Osteoblast (primary cell): ENCODE measurements at regions not wholly inside any gene's neighbourhood (a gene's known extent, or its start where the extent isn't known, plus 50 kb on each side); places are given as distances from the start of the nearest gene placed in this dataset.

Experiments
- DNase-seq: peaks from one replicate; pipeline ENCODE4 v3.0.0; 2011; ENCODE audit warnings: low spot score, mixed read lengths; ENCODE audit not compliant: insufficient read length; ENCODE audit errors: missing footprints
- H2AFZ ChIP-seq: 2 replicates; pipeline ENCODE4 v1.6.0; 2011; ENCODE audit warnings: mild to moderate bottlenecking, low read length
- H3K27ac ChIP-seq: 2 replicates; pipeline ENCODE4 v1.5.1; 2011; ENCODE audit warnings: mild to moderate bottlenecking, low read depth, low read length, moderate library complexity
- H3K27me3 ChIP-seq: 2 replicates; pipeline ENCODE4 v1.6.0; 2012; ENCODE audit warnings: mild to moderate bottlenecking, control low read depth, inconsistent platforms, low read length, moderate library complexity; ENCODE audit not compliant: insufficient read depth
- H3K36me3 ChIP-seq: 2 replicates; pipeline ENCODE4 v1.5.1; 2011; ENCODE audit warnings: mild to moderate bottlenecking, low read length, control low read depth, moderate library complexity; ENCODE audit not compliant: insufficient read depth
- H3K4me1 ChIP-seq: 2 replicates; pipeline ENCODE4 v1.5.1; 2011; ENCODE audit warnings: mild to moderate bottlenecking, low read length, control low read depth, moderate library complexity; ENCODE audit not compliant: insufficient read depth
- H3K4me2 ChIP-seq: 2 replicates; pipeline ENCODE4 v1.6.0; 2011; ENCODE audit warnings: mild to moderate bottlenecking, low read length; ENCODE audit not compliant: insufficient read depth
- H3K4me3 ChIP-seq: fragments of 200-600 bp; sonication (generic); 3 replicates; pipeline ENCODE4 v1.5.1; 2012; ENCODE audit warnings: mild to moderate bottlenecking, low read length, inconsistent platforms; ENCODE audit not compliant: insufficient read depth
- H3K79me2 ChIP-seq: 2 replicates; pipeline ENCODE4 v1.6.0; 2012; ENCODE audit warnings: mild to moderate bottlenecking, low read length, control low read depth, inconsistent platforms; ENCODE audit not compliant: insufficient read depth
- H3K9me3 ChIP-seq: 2 replicates; pipeline ENCODE4 v1.5.1; 2011; ENCODE audit warnings: low read depth, low read length, control low read depth
- H4K20me1 ChIP-seq: 2 replicates; pipeline ENCODE4 v1.6.0; 2012; ENCODE audit warnings: mild to moderate bottlenecking, low read length, control low read depth; ENCODE audit not compliant: insufficient read depth
- TF ChIP-seq, protein P1 (sequence below): IDR thresholded peaks from 2 replicates; pipeline ENCODE4 v1.5.1; 2011; ENCODE audit warnings: mild to moderate bottlenecking, low read depth, low read length, moderate library complexity; ENCODE audit errors: extremely low read depth

DNA sequence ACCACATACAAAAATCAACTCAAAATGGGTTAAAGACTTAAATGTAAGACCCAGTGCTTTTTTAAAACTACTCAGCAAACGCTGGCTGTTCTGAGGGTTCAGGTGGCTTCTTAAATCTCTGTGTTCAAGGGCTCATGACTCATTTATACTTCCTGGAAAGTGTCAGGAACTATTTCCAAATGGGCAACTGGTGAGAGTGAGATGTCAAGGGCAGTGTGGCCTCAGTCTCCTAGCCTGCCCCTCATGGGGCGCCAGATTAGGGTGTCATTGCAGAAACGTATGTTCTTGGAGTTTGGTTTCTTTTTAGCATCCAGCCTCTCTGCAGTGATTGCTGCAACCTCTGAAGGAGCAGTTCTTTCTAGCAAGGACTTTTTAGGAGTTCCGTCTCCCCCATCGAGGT is 485.4 kb downstream of the TNS1 start:
- TF ChIP-seq, protein P1, sequence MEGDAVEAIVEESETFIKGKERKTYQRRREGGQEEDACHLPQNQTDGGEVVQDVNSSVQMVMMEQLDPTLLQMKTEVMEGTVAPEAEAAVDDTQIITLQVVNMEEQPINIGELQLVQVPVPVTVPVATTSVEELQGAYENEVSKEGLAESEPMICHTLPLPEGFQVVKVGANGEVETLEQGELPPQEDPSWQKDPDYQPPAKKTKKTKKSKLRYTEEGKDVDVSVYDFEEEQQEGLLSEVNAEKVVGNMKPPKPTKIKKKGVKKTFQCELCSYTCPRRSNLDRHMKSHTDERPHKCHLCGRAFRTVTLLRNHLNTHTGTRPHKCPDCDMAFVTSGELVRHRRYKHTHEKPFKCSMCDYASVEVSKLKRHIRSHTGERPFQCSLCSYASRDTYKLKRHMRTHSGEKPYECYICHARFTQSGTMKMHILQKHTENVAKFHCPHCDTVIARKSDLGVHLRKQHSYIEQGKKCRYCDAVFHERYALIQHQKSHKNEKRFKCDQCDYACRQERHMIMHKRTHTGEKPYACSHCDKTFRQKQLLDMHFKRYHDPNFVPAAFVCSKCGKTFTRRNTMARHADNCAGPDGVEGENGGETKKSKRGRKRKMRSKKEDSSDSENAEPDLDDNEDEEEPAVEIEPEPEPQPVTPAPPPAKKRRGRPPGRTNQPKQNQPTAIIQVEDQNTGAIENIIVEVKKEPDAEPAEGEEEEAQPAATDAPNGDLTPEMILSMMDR = no peak
- Histone ChIP-seq H3K9me3 (no peaks in the 10 kb centered on the region), H3K4me1 (peaks cover 6% of the 10 kb centered on the region), H3K27ac (no peak overlapping the region), H4K20me1 (no peaks in the 10 kb centered on the region), H3K4me3 (no peak overlapping the region), H3K79me2 (no peaks in the 10 kb centered on the region), H3K4me2 (no peak overlapping the region), H3K36me3 (no peaks in the 10 kb centered on the region), H2AFZ (no peak overlapping the region), H3K27me3 (peaks cover 2% of the 10 kb centered on the region)
- no peak for DNase-seq

DNA sequence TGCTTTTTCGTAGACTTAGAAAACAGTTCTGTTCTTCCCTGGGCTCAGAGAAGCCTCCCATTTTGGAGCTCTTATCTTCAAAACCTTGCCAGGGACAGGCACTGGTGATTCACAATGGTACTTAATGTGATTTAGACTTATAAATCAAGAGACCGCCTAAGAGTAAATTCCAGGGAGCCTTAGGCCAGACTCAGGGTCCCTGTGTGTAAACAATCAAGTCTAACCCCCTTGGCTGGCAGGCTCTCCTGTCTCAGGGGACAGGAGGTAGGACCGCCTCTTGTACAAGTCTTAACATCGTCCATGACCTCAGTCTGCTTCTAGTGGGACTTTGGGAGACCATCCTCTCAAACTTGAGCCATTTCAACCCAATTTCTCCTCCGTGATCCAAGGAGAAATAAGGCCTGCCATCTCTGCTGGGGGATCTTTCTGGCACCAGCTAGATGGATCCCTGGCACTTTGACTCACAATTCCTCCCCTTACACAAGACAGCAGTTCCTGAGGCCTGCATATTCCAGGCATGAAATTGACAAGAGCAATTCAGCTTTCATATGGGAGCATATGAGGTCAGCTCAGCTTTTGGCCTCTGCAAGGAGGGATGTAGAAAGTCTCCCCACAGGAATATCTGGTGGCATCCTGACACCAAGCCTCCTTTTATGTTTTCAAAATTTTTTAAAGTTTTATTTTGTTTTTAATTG is 487.0 kb downstream of the TNS1 start:
- Histone ChIP-seq H4K20me1 (no peaks in the 10 kb centered on the region), H3K27me3 (no peaks in the 10 kb centered on the region), H3K79me2 (no peaks in the 10 kb centered on the region), H3K4me2 (no peak overlapping the region), H3K36me3 (no peaks in the 10 kb centered on the region), H2AFZ (no peak overlapping the region), H3K4me3 (no peak overlapping the region), H3K27ac (no peak overlapping the region), H3K9me3 (no peaks in the 10 kb centered on the region), H3K4me1 (peaks cover 7% of the 10 kb centered on the region)
- TF ChIP-seq, protein P1 = no peak
- DNase-seq = no peak

DNA sequence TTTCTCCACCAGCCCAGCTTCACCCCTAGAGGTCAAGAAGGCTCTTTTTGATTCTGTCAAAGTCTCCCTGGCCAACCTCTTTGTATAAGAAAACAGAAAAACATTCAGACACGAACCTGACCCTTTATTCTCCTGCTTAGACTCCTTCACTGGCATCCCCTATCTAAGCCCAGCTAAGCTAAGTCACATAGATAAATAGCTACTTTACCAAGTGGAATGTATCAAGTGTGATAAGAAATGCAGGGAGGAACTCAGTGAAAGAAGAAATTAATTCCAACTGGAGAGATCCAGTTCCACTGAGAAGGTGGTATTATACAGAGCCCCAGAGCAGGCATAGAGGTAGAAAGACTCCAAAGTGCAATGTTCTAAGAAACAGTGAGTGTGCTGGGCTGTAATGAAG is 489.5 kb downstream of the TNS1 start:
- H3K27ac ChIP-seq = no peak overlapping the region
- DNase-seq = no peak
- H3K4me3 ChIP-seq = no peak overlapping the region
- TF ChIP-seq, protein P1 = no peak
- no peaks in the 10 kb centered on the region for H3K9me3 ChIP-seq
- H3K4me1 ChIP-seq = peaks cover 7% of the 10 kb centered on the region
- H3K27me3 ChIP-seq = no peaks in the 10 kb centered on the region
- no peaks in the 10 kb centered on the region for H4K20me1 ChIP-seq
- no peak overlapping the region for H3K4me2 ChIP-seq
- H3K79me2 ChIP-seq = no peaks in the 10 kb centered on the region
- H3K36me3 ChIP-seq = no peaks in the 10 kb centered on the region
- H2AFZ ChIP-seq = no peak overlapping the region

DNA sequence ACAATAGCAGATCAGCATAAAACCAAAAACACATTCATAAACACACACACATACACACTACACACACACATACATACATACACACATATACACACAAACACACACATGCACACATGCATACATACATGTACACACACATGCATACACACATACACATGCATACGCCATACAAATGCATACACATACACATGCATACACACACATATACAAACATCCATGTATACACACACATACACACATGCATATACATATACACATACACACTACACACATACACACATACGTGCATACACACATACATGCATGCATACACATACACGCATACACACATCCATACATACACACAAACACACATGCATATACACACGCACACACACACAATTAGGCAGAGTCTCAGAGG is 490.1 kb downstream of the TNS1 start:
- H4K20me1 ChIP-seq = no peaks in the 10 kb centered on the region
- H2AFZ ChIP-seq = no peak overlapping the region
- H3K9me3 ChIP-seq = no peaks in the 10 kb centered on the region
- no peak overlapping the region for H3K4me3 ChIP-seq
- H3K4me1 ChIP-seq = peaks cover 7% of the 10 kb centered on the region
- DNase-seq = no peak
- no peak overlapping the region for H3K4me2 ChIP-seq
- H3K27me3 ChIP-seq = no peaks in the 10 kb centered on the region
- TF ChIP-seq, protein P1 = no peak
- H3K36me3 ChIP-seq = no peaks in the 10 kb centered on the region
- no peaks in the 10 kb centered on the region for H3K79me2 ChIP-seq
- H3K27ac ChIP-seq = no peak overlapping the region
